Brain pericyte (primary cell): ENCODE measurements at regions not wholly inside any gene's neighbourhood (a gene's known extent, or its start where the extent isn't known, plus 50 kb on each side); places are given as distances from the start of the nearest gene placed in this dataset.

ENCODE experiments used
- DNase-seq: peaks from one replicate; pipeline ENCODE4 v3.0.0-alpha.2; 2012; ENCODE audit warnings: low read depth, low spot score

DNA sequence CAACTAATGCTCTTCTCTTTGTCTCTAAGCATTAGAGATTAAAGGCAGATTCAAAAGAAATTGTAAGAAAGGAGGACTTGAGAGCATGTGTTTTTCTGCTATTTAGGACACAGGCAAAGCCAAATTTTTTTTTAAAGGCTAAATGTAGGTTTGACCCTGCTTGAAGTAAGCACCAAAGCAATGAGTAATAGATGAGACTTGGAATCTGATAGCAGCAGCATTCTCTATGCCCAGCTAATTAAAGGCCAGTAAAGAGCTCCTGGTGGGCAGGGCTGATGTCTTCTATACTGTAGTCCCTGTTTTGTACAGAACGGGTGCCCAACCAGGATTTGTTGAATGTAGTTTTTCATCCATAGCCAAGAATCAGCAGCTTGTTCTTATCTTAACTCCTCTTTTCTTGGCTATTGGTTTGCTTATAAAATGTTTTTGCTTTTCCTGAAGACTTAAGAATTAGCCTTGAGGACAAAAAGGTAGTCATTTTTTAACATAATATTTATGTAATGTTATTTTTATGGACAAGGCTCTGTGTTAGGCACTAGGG, 179.6 kb downstream of the LMO4 start:
- no peak for DNase-seq

DNA sequence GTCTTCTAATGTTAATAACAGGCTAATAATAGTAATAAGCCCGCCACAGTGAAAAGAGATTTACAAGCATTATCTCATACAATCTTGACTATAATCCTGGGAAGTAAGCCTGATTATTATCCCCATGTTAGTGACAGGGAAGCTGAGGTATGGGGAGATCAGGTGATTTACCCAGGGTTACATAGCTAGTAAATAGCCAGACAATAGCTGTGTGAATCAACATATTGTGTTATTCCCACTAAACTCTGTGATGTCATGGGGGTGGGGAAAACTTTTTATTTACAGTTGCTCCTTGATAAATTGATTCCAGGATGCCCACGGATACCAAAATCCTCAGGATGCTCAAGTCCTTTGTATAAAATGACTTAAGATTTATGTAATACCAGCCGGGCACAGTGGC, 181.9 kb downstream of the LMO4 start:
- DNase-seq, result no peak

DNA sequence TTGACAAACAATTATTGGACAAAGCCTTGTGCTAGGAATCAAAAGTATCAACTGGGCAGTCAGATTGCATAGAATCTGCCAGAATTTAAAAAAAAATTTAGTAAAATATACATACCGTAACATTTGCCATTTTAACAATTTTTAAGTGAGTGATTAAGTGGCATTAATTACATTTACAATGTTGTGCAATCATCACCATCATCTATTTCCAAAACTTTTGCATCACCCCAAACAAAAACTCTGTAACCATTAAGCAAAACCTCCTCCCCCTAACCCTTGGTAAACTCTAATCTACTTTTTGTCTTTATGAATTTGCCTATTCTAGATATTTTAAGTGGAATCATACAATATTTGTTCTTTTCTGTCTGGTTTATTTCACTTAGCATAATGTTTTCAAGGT, 182.8 kb downstream of the LMO4 start:
- DNase-seq, result no peak

DNA sequence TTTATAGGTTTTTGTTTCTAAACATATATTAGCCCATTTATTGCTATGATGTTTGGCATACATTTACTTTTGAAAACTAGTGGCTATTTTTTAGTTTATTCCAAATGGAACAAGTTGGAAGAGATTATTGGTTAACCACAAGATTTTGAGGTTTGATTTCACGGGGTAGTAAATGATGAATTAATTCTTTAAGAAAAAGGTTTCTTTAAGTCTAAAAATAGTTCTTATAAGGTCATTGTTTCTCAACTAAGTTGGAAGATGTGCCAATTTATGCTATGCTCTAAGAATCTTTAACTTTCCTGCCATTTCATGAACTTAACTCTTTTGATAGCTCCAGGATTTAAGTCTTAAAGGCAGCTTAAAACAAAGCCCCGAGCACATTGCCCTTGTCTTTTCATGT, 183.8 kb downstream of the LMO4 start:
- DNase-seq, result no peak

DNA sequence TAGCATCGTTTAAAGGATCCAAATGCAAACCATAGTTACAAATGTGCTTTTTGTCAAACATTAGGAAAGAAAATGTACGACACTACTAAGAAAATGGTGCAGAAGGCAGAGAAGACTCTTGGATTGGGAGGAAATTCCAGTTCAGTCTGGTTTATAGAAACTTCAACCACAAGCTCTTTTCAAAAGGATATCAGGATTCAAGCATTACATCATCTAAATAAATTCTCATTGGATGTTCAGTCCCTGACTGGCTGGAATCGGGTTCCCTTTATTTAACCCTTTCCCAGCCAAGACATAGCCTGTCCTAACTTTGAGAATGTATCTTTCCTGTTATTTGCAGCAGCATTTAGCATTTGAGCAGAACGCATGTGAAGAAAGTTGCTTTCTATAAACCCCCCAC, 184.6 kb downstream of the LMO4 start:
- no peak for DNase-seq

DNA sequence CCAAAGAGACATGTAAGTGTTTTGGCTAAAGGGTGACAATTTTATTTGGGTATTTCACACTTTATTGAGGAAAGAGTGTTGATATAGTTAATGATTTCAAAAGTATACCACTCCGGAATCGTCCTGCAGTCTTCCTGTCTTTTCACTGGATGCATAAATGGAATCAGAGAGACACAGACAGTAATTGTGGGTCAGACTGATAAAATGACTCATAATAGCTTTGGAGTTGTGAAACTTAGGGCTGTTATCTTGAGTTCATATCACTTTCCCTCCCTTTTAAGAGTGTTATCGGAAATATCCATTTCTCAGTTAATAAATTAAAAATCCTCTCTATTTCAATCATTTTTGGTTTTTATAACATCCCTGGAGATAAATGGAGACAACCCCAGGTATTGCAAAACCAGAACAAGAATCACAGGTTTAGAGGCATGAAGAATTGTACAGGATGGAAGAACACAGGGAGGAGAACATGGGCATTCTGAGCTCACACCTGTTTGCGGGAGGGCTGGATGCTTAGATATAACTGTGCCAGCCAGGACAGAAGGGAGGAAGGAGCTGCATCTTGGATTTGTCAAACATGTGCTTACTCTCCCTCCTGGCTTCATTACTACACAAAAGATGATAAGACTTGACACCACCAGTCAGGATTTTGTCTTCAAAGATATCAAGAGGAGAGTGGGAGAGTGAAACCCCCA, 185.4 kb downstream of the LMO4 start:
- DNase-seq, result no peak

DNA sequence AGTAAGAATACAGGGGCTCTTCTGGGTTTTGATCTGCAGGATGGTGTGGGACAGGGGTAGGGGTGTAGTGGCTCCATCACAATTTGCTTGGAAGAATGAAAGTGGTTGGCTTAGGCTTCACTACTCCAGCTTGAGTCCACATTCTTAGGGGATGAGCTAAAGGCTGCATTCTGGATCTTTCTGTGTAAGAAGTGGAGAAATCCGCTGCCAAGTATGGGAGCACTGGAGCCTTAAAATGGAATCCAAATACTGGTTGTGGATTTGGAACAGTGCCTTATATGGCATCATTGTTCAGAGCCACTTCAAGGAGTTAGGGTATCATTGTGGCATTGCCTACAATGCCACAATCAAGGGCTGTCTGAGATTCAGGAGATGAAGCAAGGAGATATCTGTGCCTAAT, 187.1 kb downstream of the LMO4 start:
- DNase-seq, result no peak

DNA sequence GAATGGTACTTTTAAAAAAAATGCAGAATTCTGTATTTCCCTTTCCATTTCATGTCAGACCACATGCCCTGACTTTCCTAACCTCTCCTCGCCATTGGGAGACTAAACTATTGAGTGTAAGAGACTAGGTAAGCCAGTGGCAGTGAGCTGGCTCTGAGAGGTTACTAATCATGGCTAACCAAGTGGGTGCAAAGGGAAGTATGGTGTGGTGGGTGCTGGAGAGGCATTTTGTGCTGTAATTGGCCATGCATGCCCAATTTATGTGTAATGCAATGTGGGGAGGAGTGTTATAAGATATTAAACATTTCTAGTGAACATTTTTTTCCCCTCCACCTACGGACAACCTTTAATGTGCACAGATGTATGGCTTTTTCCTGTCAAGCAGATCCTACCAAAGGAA, 190.1 kb downstream of the LMO4 start:
- no peak for DNase-seq

DNA sequence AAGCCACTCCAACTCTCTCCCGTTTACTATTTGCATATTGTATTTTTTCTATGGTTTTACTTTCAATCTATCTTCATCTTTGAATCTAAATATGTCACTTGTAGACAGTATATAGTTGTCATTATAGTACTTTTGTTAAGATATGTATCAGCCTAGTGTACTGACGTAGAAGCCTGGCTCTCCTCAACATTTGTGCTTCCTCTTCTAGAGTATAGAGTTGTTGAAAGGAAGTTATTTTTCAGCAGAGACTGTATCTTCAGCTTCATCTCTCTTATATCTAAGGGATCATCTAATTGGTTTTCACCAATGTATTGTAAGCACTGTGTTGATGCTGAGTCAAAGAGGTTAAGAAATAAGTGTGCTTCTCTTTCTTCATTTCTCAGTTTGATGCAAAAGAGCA, 192.8 kb downstream of the LMO4 start:
- no peak for DNase-seq

DNA sequence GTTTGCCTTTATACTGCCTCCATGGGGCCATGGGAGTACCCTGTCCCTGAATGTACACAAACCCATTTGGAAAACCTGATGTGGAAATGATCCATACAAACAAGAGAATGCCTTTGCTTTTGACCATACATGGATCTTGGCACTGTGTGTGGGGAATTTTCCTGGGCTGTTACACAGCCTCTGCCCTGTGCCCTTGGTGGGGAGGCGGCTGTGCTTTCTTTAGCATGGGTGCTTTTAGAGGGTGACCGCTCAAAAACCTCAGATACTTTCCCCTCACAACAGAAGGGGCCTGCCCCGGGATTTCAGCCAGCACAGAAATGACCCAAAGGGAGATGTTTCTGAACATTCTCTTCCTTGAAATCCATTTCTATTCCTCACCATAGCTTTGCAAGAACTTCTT, 194.8 kb downstream of the LMO4 start:
- DNase-seq, result no peak

DNA sequence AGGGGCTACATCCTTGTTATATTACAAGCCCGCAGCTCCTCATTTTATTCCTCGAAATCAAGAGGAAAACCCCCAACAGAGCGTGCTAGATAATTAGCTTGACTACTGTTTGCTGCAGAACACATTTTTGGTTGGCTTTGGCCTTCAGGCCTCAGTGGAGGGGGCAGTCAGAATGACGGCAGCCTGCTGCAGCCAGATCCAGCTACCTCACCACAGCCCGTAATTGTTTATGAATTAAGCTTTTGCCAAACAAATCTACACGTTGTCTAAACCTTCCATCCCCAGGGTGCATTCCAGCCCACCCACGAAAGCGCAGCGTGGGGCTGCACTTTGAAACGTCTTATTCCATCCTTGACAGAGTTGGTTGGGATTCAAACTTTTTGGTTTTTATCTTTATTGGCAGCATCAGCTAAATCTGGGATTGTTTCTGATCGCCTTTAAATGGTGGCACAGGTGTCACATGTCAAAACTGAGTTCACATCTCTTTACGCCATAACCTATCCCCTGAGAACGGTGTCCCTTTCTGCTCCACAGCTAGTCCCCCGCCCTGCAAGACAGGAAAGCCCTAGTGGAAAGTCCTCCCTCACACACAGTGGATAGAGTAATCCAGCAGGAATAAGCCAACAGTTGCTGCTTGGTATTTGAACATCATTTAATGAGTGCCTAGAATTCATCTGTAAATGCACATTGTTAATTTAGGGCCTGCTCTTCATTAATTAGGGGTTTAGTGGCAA, 195.5 kb downstream of the LMO4 start:
- no peak for DNase-seq

DNA sequence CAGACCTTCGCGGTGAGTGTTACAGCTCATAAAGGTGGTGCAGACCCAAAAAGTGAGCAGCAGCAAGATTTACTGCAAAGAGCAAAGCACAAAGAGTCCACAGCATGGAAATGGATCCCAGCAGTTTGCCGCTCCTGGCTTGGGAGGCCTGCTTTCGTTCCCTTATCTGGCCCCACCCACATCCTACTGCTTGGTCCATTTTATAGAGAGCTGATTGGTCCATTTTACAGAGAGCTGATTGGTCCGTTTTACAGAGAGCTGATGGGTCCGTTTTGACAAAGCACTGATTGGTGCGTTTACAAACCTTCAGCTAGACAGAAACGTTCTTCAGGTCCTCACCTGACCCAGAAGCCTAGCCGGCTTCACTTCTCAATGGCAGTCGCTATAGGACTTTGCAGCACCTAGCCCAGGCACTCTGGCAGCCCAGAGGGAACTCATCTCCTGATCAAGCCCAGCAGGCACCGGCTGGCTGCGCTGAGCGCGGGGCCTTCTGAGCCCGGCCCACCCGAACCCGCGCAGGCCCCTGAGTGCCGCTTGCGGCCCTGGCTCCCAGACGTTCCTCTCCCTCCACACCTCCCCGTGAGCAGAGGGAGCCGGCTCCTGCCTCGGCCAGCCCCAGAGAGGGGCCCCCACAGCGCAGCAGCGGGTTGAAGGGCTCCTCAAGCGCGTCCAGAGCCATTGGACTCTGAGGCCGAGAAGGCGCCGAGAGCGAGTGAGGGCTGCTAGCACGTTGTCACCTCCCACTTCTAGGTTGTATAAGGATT, 200.3 kb downstream of the LMO4 start:
- DNase-seq, result no peak

DNA sequence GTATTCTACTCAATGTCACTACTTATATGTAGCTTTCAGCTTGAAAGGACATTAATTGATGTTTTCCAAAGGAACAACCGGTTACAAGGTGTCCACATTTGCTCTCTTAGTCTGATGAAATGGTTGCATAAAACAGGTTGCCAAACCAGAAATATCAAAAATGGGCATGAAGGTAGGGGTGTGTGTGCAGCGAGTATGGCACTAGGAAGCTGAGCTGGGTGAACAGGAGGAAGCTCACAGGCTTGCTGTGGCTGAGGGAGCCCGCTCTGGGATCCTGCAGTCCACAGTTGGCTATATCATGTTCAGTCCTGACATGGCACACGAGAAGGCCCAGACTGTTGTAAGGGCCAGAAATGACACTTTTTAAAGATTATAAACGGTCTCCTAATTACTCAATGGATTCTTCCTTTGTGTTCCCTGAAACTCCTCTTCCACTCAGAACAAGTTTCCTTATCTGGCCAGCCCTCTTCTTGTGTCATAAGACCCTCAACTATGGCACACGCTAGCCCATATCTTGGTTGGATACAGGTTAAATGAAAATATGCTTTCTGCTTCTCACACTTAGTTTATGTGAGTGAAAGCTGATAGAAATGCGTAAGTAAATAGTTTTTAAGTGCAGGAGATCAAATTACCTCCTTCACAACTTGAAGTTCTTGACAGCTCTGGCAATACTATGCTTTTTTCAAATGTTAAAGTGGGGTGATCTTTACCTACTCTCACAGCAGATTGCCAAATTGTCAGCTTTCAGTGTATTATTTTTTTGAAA, 201.5 kb downstream of the LMO4 start:
- DNase-seq, result no peak

DNA sequence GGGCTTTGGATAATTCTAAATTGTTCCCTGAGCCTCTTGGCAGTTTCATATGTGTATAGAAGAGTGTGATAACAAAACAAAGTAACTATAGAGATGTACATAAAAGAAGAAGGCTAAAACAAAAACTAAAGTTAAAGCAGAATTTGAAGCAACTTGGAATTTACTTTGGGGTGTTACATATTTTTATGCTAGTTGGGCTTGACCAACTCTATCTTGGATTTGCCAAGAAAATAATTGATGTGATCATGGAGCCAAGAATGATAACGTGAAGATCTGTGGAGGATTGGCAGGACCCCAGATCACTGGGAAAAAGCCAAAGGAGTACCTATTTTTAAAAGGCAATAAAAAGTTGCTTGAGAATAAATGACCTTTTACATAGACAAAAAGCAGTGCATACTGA, 206.9 kb downstream of the LMO4 start:
- DNase-seq, result no peak

DNA sequence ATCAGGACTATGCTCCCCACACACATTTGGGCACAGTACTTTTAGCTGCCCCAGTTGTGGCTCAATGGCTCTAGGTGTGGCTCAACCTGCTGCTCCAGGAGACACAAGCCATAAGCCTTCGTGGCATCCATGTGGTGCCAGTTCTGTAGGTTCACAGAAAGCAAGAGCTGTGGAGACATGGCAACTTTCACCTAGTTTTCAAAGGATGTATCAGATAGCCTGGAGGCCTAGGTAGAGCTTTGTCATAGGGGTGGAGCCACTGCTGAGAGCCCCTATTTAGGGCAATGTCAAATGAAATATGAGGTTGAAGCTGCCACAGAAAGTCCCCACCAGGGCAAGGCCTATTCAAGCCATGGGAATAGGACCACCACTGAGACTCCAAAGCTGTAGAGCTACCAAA, 210.5 kb downstream of the LMO4 start:
- DNase-seq, result no peak

DNA sequence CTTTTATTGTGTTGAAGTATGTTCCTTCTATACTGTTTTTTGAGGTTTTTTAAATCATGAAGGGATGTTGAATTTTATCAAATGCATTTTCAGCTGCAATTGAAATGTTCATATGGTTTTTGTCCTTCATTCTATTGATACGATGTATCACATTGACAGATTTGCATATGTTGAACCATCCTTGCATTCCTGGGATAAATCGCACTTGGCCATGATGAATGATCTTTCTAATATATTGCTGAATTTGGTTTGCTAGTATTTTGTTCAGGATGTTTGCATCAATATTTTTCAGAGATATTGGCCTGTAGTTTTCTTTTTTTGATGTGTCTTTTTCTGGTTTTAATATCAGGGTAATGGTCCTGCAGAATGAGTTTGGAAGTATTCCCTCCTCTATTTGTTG, 214.0 kb downstream of the LMO4 start:
- no peak for DNase-seq

DNA sequence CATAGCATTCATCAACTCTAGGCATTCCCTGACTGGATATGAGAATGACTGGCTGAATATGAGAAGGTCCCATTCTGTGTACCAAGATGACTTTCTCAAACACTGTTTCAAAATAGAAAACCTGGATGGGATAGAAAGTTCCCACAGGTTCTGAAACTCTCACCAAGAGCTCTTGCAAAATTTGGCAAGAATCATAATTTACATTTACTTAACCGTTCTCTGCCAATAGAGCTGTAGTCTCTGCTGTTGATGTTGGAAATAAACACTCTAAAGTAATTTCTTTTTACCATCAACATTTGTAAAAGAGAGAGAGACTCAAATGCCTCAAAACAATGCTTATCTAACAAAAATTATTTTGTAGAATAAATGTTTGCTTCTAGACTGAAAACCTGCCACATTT, 221.1 kb downstream of the LMO4 start:
- no peak for DNase-seq

DNA sequence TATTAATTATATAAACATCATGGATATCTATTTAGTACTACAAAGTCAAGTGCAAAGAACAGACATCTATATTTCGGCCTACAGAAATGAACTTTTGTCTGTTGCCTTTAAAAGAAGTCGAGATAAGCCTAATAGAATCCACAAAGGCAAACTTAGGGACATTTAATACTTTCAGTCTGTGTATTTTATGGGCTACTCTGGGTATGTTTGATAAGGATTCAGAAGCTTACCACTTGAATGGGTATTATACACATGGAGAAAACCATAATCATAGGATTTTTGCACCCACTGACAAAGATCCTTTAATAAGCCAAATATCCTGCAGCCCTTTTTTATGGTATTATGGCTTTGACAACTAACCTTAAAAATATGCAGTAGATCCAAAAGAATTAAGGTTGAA, 224.8 kb downstream of the LMO4 start:
- no peak for DNase-seq

DNA sequence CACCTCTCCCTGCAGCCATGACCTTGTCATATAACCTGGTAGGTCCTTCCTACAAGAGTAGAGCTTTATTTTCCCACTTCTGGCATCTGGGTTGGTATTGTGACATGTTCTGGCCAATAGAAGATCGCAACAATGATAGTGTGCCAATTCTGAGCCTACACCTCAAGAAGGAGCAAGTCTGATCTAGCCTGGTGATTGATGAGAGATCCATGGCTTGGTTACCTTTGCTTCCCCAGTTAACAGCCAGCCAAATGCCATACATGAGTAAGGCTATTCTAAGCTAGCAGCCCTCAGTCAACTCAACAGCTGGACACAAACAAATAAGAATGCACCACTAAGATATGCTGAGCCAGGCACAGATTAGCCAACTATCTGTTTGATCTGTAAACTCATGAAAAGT, 226.7 kb downstream of the LMO4 start:
- DNase-seq, result no peak

DNA sequence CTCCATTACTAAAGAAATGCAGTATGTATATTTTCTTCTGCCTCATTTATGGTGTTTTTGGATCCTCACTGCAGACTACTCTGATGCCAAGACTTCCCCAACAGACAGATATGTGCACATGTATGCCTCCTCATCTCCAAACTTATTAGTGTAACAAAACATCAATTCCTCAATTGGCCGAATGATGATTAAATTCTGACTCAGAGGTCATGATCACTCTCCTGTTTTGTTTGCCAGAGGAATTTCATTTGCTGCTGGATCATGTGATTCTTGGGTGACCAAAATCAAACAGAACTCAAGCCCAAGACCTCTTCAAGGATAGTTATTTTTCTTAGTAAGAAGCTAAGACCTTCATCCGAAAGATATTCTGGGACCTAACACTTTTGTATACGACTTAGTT, 227.6 kb downstream of the LMO4 start:
- DNase-seq, result no peak

DNA sequence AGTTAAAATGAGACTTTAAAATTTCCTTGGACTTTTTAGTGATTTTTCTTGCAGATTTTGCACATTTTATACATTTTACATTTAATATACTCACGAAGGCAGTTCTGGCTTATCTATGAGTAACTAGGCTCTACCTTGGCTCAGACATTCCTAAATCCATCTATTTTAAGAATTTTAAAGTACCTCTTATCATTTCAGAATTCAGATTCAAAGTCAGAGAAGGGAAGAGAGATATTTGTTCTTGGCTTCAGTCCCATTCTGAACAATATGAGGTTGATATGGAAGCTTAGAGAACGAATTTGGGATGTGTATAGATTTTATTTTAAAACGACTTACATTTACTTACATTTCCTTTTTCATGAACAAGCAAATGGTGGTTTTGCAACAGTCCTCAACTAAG, 230.2 kb downstream of the LMO4 start:
- no peak for DNase-seq

DNA sequence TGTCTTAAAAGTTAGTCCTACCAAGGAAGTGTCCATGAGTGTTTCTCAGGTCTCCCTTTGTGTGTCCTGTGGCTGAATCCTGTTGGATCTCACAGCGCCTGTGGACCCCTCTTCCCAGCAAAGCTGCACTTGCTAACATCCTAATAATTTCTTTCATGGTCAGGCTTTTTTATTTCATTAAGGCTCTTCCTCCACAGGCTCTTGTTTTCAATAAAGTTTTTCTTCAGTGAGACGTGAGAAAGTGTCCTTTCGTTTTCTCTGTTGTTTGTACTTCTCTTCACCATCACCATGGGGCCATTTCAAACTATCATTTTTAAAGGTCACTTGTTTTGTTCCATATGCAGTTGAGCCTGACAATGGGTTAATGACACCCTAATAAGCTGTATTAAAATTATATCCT, 231.5 kb downstream of the LMO4 start:
- no peak for DNase-seq
